D721Med (cell line): ENCODE measurements at regions not wholly inside any gene's neighbourhood (a gene's known extent, or its start where the extent isn't known, plus 50 kb on each side); places are given as distances from the start of the nearest gene placed in this dataset.

Source experiments
- DNase-seq: peaks from one replicate; pipeline ENCODE4 v3.0.0; 2011; ENCODE audit warnings: low spot score; ENCODE audit not compliant: insufficient read length
- FAIRE-seq: peaks from 2 replicates; lab custom pipeline; 2011; peaks lifted over from hg19 to GRCh38; lab: Jason Lieb, UNC
- CTCF ChIP-seq: IDR thresholded peaks from 2 replicates; pipeline ENCODE4 v1.5.1; 2012; ENCODE audit warnings: mild to moderate bottlenecking, control low read depth; ENCODE audit not compliant: insufficient read depth; ENCODE audit errors: missing control alignments

- DNase-seq: no peak
- TF ChIP-seq CTCF: no peak
- no peak for FAIRE-seq
These were observed 202.0 kb downstream of the ARL4A start for GRCh38 chr7:12889391-12889790.

- FAIRE-seq (no peak), DNase-seq (no peak)
- TF ChIP-seq CTCF: no peak
These were observed 203.2 kb downstream of the ARL4A start for GRCh38 chr7:12890586-12890985.

- FAIRE-seq: no peak
- no peak for DNase-seq
- no peak for TF ChIP-seq CTCF
These were observed 205.9 kb downstream of the ARL4A start for GRCh38 chr7:12893292-12893691.

GRCh38 chr7:12895296-12895695, 207.9 kb downstream of the ARL4A start:
- TF ChIP-seq CTCF: no peak
- DNase-seq: no peak
- FAIRE-seq: no peak

GRCh38 chr7:12896316-12896715, 208.9 kb downstream of the ARL4A start:
- FAIRE-seq: no peak
- no peak for TF ChIP-seq CTCF
- DNase-seq: no peak

GRCh38 chr7:12898004-12898403, 210.6 kb downstream of the ARL4A start:
- FAIRE-seq: no peak
- TF ChIP-seq CTCF: no peak
- DNase-seq: no peak

- no peak for FAIRE-seq
- TF ChIP-seq CTCF: no peak
These were observed 211.2 kb downstream of the ARL4A start for GRCh38 chr7:12898620-12899019.

More at GRCh38 chr7:12898620-12899019, 211.2 kb downstream of the ARL4A start:
- DNase-seq: no peak
